Spleen (tissue), 7 donors: ENCODE measurements at regions not wholly inside any gene's neighbourhood (a gene's known extent, or its start where the extent isn't known, plus 50 kb on each side); places are given as distances from the start of the nearest gene placed in this dataset.

ENCODE experiments used
- POLR2AphosphoS5 ChIP-seq, 3 donors: sonication (generic); formaldehyde crosslinking; IDR thresholded peaks; one replicate each; pipeline ENCODE4 v1.5.1; 2017; ENCODE audit warnings: antibody characterized with exemption in 3 of 3
- TF ChIP-seq, protein P1 (sequence below), 11 experiments: fragments of 200-600 bp in 7 of 11; fragments of 450-650 bp in 4 of 11; sonication (generic) in 4 of 11; IDR thresholded peaks in 8 of 11; conservative IDR thresholded peaks in 3 of 11; 1 replicate in 7 of 11; 2 replicates in 4 of 11; pipeline versions ENCODE4 v1.4.0 to v1.8.0; 2016 to 2021; ENCODE audit warnings: antibody characterized with exemption in 11 of 11, inconsistent platforms in 4 of 11, mild to moderate bottlenecking in 1 of 11
- donor health status: DM: no; HTN: no; CAD: no; lungs with moderate emphysema.
- donor health status: DM: no; HTN: no; CAD: no.
- donor health status: DM: no; HTN: no; CAD: no.

DNA sequence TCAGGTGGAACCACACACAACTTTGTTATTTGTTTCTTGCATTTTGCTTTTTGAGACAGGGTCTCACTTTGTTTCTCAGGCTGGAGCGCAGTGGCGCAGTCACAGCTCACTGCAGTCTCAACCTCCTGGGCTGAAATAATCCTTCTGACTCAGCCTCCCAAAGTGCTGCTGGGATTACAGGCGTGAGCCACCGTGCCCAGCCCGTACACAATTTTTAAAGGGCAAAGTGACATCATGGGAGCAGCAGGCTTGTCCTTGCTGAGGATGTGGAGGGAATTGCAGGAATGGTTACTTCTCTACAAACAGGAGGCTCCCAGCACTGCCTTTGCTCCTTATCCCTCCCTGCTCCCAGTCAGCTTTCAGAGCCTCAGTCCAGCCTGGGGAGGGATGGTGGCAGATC, 355.9 kb upstream of the KLHL29 start:
- TF ChIP-seq, protein P1, sequence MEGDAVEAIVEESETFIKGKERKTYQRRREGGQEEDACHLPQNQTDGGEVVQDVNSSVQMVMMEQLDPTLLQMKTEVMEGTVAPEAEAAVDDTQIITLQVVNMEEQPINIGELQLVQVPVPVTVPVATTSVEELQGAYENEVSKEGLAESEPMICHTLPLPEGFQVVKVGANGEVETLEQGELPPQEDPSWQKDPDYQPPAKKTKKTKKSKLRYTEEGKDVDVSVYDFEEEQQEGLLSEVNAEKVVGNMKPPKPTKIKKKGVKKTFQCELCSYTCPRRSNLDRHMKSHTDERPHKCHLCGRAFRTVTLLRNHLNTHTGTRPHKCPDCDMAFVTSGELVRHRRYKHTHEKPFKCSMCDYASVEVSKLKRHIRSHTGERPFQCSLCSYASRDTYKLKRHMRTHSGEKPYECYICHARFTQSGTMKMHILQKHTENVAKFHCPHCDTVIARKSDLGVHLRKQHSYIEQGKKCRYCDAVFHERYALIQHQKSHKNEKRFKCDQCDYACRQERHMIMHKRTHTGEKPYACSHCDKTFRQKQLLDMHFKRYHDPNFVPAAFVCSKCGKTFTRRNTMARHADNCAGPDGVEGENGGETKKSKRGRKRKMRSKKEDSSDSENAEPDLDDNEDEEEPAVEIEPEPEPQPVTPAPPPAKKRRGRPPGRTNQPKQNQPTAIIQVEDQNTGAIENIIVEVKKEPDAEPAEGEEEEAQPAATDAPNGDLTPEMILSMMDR (IDR thresholded peaks at IDR 0.05 in 8 of 11, conservative IDR thresholded peaks at IDR 0.05 in 3 of 11): no peak
- TF ChIP-seq POLR2AphosphoS5 (IDR thresholded peaks at IDR 0.05): no peak
